C4-2B (cell line): ENCODE measurements at regions not wholly inside any gene's neighbourhood (a gene's known extent, or its start where the extent isn't known, plus 50 kb on each side); places are given as distances from the start of the nearest gene placed in this dataset.
"Not testable (repeated sequence)": the region's sequence is repeated elsewhere in the genome, so short reads cannot be mapped to it uniquely, and the experiment has no call there.

Experiments used
- H3K27ac ChIP-seq: fragments of 450-650 bp; 2 replicates; pipeline ENCODE4 v1.5.1; 2017
- ZFX ChIP-seq: fragments of 450-650 bp; IDR thresholded peaks from 2 replicates; pipeline ENCODE4 v1.6.1; 2017
- TF ChIP-seq, protein P1 (sequence below): fragments of 450-650 bp; conservative IDR thresholded peaks from 2 replicates; pipeline ENCODE4 v1.5.1; 2017; ENCODE audit warnings: mild to moderate bottlenecking

DNA sequence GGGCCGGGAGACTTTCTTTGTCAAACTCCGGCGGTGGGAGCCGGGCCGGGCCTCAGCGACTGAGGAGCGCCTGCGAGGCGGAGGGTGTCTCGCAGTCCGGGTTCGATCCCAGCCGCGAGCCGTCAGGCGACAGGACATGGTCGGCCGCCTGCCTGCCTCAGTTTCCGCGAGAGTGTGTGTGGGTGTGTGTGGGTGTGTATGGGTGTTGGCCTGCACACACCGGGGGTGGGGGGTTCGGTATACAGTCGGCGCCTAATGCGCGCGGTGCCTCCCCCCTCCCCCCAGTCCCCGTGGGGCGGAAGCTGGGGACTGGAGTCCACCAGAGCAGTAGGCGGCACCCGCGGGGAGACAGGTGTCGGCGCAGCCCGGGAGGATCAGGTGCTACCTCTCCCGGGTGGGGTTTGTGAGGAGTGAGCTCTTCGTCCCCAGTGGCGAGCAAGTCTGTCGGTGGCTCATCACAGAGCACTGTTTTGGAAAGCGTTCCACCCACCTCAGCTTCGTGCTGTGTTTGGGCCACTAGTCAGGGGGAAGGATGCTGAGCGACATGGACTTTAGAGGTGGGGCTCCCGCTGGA lies 246.3 kb downstream of the GOLGA6L6 start:
- no peak overlapping the region for H3K27ac ChIP-seq
- no peak for TF ChIP-seq ZFX

DNA sequence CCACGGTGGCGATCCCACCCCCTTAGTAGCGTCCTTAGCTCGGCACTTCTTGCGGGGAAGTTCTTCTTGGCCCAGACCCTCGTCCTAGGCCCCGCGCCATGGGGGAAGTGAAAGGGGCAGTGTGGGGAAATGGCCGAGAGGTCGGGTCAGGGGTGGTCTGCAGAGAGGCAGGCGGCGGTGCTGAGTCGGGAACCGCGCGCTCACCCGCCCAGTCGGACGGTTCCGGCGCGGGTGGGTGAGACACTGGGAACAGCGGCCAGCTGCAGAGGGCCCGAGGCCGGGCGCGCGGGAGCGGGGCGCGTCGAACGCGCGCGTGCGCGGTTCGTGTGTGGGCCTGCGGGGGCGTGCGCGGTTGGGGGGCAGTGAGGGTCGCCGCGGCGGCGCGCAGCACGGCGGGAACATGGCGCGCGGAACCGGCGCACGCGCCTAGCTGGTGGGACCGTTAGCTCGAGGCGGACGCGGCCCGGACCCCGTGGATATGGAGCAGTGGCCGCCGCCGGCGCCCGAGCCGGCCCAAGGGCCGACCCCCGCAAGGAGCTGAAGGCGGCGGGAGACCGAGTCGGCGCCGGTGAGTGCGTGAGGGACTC lies 246.9 kb downstream of the GOLGA6L6 start:
- no peak for TF ChIP-seq ZFX
- TF ChIP-seq, protein P1, sequence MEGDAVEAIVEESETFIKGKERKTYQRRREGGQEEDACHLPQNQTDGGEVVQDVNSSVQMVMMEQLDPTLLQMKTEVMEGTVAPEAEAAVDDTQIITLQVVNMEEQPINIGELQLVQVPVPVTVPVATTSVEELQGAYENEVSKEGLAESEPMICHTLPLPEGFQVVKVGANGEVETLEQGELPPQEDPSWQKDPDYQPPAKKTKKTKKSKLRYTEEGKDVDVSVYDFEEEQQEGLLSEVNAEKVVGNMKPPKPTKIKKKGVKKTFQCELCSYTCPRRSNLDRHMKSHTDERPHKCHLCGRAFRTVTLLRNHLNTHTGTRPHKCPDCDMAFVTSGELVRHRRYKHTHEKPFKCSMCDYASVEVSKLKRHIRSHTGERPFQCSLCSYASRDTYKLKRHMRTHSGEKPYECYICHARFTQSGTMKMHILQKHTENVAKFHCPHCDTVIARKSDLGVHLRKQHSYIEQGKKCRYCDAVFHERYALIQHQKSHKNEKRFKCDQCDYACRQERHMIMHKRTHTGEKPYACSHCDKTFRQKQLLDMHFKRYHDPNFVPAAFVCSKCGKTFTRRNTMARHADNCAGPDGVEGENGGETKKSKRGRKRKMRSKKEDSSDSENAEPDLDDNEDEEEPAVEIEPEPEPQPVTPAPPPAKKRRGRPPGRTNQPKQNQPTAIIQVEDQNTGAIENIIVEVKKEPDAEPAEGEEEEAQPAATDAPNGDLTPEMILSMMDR = no peak
- no peak overlapping the region for H3K27ac ChIP-seq

DNA sequence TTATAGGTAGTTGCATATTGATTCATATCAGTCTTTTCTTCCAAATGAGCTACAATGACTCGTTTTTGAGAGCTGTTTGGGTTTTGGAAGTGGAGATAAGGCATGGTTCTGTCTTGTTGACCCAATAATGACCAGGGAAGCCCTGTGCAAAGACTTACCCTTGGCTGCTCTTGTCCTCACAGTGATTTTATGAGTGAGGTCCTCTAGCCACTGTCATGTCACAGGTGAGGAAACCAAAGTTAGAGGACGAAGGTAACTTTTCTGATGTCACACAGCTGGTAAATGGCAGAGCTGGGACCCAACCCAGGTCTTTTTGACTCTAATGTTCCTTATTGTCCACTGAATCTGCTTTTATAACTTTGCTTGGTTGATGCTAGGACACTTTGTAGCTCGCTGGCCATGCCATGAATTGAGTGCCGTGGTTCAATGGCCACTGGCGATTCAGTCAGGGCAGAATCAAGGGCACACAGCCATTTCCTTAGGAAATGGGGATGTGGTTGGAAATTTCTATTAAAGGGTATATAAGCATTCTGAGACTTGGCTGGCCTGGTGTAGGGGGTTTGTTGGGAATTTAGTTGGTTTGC lies 249.1 kb downstream of the GOLGA6L6 start:
- H3K27ac ChIP-seq = not testable (repeated sequence)

DNA sequence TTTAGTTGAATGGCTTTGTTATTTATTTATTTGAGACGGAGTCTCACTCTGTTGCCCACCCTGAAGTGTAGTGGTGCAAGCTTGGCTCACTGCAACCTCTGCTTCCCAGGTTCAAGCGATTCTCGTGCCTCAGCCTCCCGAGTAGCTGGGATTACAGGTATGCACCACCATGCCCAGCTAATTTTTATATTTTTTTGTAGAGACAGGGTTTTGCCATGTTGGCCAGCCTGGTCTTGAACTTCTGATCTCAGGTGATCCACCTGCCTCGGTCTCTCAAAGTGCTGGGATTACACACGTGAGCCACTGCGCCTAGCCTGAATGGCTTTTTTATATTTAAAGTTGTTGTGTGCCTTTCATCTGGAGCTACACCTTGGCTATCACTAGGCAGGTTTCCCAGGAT lies 250.0 kb downstream of the GOLGA6L6 start:
- not testable (repeated sequence) for H3K27ac ChIP-seq

DNA sequence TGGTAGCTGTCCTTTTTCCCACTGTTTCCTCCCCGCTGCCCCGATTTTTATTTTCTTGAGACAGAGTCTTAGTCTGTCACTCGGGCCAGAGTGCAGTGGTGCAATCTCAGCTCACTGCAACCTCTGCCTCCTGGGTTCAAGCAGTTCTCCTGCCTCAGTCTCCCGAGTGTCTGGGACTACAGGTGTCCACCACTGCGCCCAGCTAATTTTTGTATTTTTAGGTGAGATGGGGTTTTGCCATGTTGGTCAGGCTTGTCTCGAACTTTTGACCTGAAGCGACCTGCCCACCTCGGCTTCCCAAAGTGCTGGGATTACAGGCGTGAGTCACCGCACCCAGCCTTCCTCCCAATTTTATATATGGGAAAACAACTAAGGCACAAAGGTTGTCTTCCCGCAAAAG lies 251.0 kb downstream of the GOLGA6L6 start:
- not testable (repeated sequence) for H3K27ac ChIP-seq

DNA sequence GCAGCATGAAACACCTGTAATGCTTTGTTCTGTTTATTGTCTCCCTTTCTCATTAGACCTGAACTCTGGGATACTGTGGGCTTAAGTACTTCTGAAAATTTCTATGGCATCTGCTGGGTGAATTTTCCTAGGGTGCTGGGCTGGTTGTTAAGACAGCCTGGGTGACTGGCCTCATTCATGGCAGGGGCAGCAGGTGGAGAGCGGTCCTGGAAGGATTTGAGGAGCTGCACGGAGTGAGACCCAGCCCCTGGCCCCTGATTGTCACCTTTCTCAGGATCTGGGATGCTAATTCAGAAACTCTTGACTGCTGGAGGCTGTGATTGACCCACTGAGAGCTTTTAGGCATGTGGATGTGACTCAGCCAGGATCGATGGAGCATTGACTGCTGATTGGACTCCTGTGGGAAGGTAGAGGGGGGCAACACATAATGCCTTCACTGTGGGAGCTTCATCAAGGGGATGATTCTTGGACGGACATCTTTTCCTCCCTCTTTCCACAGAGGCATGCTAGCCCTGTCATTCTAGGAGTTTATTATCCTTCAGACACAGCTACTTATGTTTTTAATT lies 252.0 kb downstream of the GOLGA6L6 start:
- H3K27ac ChIP-seq = not testable (repeated sequence)

DNA sequence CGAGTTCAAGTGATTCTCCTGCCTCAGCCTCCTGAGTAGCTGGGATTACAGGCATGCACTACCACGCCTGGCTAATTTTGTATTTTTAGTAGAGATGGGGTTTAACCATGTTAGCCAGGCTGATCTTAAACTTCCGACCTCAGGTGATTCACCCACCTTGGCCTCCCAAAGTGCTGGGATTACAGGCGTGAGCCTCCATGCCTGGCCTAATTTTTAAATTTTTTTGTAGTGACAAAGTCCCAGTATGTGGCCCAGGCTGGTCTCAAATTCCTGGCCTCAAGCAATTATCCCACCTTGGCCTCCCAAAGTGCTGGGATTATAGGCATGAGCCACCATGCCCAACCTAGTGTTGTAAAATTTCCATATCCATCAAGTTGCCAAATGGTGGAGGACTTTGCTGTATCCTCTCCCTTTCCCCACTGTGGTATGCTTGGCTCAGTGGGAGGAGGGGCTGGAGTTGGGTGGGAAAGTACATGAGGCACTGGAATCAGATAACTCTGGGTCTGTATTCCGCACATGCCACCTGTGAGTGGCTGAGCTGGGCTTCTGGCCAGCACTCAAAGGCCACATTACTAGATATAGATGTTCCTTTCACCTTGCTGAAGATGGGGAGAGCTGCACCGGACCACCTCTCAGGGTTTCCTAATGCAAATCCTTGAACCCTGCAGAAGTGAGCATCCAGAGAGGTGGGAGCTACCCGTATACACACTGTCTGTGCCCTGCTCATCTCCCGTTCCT lies 252.6 kb downstream of the GOLGA6L6 start:
- not testable (repeated sequence) for H3K27ac ChIP-seq

DNA sequence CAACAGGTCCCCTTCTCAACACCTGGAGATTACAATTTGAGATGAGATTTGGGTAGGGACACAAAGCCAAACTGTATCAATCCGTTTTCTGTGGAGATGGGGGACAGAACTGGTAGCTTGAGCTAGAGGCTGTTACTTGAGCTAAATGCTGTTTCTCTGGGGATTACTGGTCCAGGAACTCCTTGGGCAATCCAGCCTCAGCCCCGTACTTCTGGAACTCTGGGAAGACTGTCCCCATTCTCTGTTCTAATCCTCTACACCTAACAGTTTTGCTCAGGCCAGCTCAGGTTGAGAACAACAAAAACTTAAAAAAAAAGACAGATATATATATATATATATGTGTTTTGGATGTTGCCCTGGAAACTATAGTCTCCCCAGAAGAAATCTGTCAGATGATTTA lies 255.0 kb downstream of the GOLGA6L6 start:
- not testable (repeated sequence) for H3K27ac ChIP-seq

DNA sequence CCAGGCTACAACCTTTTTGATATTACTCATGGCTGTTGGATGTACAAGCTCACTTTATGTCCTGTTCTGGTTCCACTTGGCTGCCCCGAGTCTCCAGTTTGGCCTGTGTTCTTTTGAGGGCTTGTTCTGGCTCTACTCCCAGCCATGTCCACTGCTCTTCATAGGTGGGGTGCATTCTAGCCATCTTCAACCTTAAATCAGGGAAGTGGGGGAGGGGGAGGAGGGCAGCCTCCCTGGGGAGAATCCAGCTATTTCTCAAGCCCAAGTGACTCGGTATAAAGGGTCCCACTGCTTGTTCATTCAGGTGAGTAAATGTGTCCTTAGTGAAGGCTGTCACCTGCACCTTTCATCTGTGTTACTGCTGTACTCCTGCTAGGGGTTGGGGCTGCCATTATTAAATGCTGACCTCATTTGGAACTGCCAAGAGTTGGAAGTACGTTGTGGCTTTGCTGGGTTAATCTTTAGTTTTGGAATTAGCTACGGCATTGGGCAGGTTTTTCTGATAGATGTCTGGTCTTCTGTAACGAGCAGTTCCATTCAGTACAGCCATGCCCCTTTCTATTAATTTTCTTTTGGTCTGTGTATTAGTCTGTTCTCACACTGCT lies 255.8 kb downstream of the GOLGA6L6 start:
- H3K27ac ChIP-seq = not testable (repeated sequence)

DNA sequence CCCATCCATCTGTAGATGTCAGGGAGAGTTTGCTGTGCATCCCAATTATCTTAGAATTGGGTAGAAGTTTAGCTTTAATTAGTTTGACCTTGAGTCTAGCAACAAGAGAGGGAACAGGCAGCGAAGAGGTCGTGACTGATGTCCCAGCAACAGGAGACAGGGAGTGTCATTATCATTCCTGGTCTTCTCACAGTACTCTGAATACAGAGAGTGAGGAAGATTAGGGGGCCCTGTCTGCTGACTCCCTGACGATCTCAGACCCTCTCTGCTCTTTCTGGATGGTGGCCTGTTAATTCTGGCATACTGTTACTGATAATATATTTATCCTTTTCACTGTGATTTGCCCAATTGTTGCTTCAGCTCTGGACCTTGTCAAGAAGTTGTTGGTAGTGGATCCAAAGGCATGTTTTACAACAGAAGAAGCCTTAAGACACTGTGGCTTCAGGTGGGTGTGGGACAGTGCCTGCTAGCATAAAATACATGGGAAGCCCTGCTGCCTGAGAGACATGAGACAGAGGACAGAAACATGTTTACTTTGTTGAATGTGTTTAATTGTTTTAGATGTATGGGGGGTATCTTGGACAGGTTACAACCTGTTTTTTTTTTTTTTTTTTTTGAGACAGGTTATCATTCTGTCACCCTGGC lies 256.6 kb downstream of the GOLGA6L6 start:
- not testable (repeated sequence) for H3K27ac ChIP-seq

DNA sequence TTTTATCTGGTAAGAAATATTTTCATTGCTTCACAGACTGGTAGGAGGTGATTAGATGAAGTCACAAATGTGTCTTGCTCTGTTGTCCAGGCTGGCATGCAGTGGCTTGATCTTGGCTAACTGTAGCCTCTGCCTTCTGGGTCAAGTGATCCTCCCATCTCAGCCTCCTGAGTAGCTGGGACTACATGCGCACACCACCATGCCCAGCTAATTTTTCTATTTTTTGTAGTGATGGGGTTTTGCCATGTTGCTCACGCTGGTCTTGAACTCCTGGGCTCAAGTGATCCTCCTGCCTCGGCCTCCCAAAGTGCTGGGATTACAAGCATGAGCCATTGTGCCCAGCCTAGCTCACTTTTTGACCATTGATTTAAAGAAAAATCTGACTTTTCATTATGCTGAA lies 257.9 kb downstream of the GOLGA6L6 start:
- H3K27ac ChIP-seq = not testable (repeated sequence)

DNA sequence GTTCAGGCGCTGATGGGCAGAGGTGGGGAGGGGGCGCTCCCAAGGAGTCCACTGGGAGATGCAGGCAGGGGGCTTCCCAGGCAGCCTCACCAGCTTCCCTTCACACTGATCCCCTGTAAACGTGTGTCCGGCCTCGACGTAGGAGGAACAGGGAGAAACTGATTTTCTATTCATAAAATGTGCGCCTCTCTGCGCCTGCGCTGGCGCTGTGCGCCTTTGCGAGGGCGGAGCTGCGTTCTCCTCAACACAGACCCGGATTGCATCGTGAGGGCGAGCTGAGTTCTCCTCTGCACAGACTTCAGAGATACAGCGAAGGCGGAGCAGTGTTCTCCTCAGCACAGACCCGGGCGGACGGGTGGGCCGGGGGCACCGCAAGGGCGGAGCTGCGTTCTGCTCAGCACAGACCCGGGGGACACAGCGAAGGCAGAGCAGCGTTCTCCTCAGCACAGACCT lies 259.1 kb downstream of the GOLGA6L6 start:
- H3K27ac ChIP-seq = not testable (repeated sequence)

DNA sequence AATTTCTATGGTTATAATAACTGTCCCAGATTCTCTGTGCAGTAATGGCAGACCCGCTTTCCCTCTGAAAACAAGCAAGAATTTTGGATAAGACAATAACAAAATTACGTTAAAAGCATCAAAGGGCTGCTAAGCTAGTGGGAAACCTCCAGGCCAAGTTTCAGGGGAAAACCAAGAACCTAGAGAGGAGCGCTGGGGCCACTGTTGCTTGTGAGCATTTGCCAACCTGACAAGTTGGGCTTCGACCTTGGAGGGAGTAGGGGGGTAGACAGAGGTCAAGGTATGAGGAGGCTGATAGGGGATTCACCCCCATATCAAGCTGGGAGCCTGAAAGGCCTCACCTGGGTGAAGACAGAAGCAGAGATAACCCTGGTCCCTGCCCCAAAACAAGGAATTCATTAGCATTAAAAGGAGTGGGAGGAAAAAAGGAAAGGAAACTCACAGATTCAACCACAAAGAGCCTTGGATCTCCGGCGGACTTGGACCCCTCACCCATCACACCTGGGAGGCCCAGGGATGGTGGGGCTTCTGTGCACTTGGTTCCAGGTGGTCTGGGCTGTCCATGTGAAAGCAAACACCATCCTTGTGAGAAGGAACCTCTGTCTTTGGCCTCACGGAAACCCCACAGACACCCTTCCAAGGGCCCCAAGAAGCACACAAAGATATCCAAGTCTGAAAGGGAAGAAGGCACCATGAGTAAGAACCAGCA lies 259.9 kb downstream of the GOLGA6L6 start:
- H3K27ac ChIP-seq = not testable (repeated sequence)
